HEK293 (cell line): ENCODE measurements at regions not wholly inside any gene's neighbourhood (a gene's known extent, or its start where the extent isn't known, plus 50 kb on each side); places are given as distances from the start of the nearest gene placed in this dataset.

Source experiments
- CTCF ChIA-PET: fragments of 350-600 bp; formaldehyde crosslinking; extraction: SDS; loops from one replicate; lab custom pipeline; 2021; ENCODE audit warnings: antibody characterized with exemption; lab: Yijun Ruan, JAX
- POLR2A ChIA-PET: fragments of 300-600 bp; formaldehyde crosslinking; extraction: SDS; loops from one replicate; lab custom pipeline; 2020; ENCODE audit warnings: antibody characterized with exemption, inconsistent platforms; lab: Yijun Ruan, JAX
- H3K27ac ChIP-seq: fragments of 200-500 bp; sonication (Bioruptor generic); 2 replicates; pipeline ENCODE4 v1.5.1; 2014; ENCODE audit warnings: low read depth, low read length, control low read depth, inconsistent platforms; ENCODE audit errors: extremely low read depth
- H3K36me3 ChIP-seq, 2 experiments: fragments of 200-500 bp in 1 of 2; sonication (Bioruptor generic) in 1 of 2; 1 replicate in 1 of 2; 2 replicates in 1 of 2; pipeline ENCODE4 v1.5.1; 2014 to 2017; ENCODE audit warnings: inconsistent platforms in 2 of 2, low read length in 2 of 2; ENCODE audit not compliant: control insufficient read depth in 2 of 2, insufficient read depth in 1 of 2
- H3K4me1 ChIP-seq: fragments of 200-500 bp; sonication (Bioruptor generic); 2 replicates; pipeline ENCODE4 v1.5.1; 2014; ENCODE audit warnings: mild to moderate bottlenecking, low read length, inconsistent platforms; ENCODE audit not compliant: control insufficient read depth, insufficient read depth
- H3K4me3 ChIP-seq: 2 replicates; pipeline ENCODE4 v1.5.1; 2011; ENCODE audit warnings: low read depth, mild to moderate bottlenecking, control low read depth, low read length, moderate library complexity
- H3K9me3 ChIP-seq: fragments of 200-500 bp; sonication (Bioruptor generic); 2 replicates; pipeline ENCODE4 v1.5.1; 2014; ENCODE audit warnings: low read depth, low read length, inconsistent platforms; ENCODE audit not compliant: control insufficient read depth, insufficient read depth
- HOXA7 ChIP-seq: sonication (generic); formaldehyde crosslinking; IDR thresholded peaks from 2 replicates; pipeline ENCODE4 v1.8.1; 2022; ENCODE audit warnings: missing genetic modification reagents, borderline replicate concordance
- KLF8 ChIP-seq: fragments of 450-650 bp; formaldehyde crosslinking; IDR thresholded peaks from 2 replicates; pipeline ENCODE4 v1.5.1; 2016; ENCODE audit warnings: missing biosample characterization, missing genetic modification characterization
- REPIN1 ChIP-seq: fragments of 450-650 bp; formaldehyde crosslinking; IDR thresholded peaks from 2 replicates; pipeline ENCODE4 v1.5.1; 2017; ENCODE audit warnings: missing biosample characterization, missing genetic modification characterization, low read depth
- SALL2 ChIP-seq: fragments of 450-650 bp; formaldehyde crosslinking; IDR thresholded peaks from 2 replicates; pipeline ENCODE4 v1.5.0; 2017; ENCODE audit warnings: missing biosample characterization, mild to moderate bottlenecking, missing genetic modification characterization, borderline replicate concordance
- ZNF112 ChIP-seq: fragments of 450-650 bp; formaldehyde crosslinking; IDR thresholded peaks from 2 replicates; pipeline ENCODE4 v1.5.0; 2017; ENCODE audit warnings: missing biosample characterization, missing genetic modification characterization
- ZNF16 ChIP-seq: fragments of 450-650 bp; formaldehyde crosslinking; IDR thresholded peaks from 2 replicates; pipeline ENCODE4 v1.5.1; 2016; ENCODE audit warnings: low read depth, missing biosample characterization, missing genetic modification characterization
- ZNF292 ChIP-seq: fragments of 450-650 bp; formaldehyde crosslinking; IDR thresholded peaks from 2 replicates; pipeline ENCODE4 v1.5.1; 2016; ENCODE audit warnings: low read depth, missing biosample characterization, missing genetic modification characterization, borderline replicate concordance
- ZNF366 ChIP-seq: fragments of 450-650 bp; formaldehyde crosslinking; conservative IDR thresholded peaks from 2 replicates; pipeline ENCODE4 v1.5.1; 2016; ENCODE audit warnings: missing biosample characterization, missing genetic modification characterization
- ZNF518A ChIP-seq: fragments of 450-650 bp; formaldehyde crosslinking; conservative IDR thresholded peaks from 2 replicates; pipeline ENCODE4 v1.5.1; 2016; ENCODE audit warnings: low read depth, missing biosample characterization, missing genetic modification characterization
- ZNF544 ChIP-seq: fragments of 450-650 bp; formaldehyde crosslinking; IDR thresholded peaks from 2 replicates; pipeline ENCODE4 v1.5.0; 2017; ENCODE audit warnings: missing biosample characterization, missing genetic modification characterization
- TF ChIP-seq, protein P1 (sequence below): fragments of 450-650 bp; formaldehyde crosslinking; IDR thresholded peaks from 2 replicates; pipeline ENCODE4 v1.5.1; 2016; ENCODE audit warnings: missing biosample characterization, missing genetic modification characterization
- TF ChIP-seq, protein P2 (sequence below): fragments of 450-650 bp; formaldehyde crosslinking; IDR thresholded peaks from 2 replicates; pipeline ENCODE4 v1.5.1; 2016; ENCODE audit warnings: missing biosample characterization, missing genetic modification characterization, borderline replicate concordance
- TF ChIP-seq, protein P3 (sequence below): fragments of 450-650 bp; formaldehyde crosslinking; IDR thresholded peaks from 2 replicates; pipeline ENCODE4 v1.5.1; 2016; ENCODE audit warnings: missing biosample characterization, missing genetic modification characterization

DNA sequence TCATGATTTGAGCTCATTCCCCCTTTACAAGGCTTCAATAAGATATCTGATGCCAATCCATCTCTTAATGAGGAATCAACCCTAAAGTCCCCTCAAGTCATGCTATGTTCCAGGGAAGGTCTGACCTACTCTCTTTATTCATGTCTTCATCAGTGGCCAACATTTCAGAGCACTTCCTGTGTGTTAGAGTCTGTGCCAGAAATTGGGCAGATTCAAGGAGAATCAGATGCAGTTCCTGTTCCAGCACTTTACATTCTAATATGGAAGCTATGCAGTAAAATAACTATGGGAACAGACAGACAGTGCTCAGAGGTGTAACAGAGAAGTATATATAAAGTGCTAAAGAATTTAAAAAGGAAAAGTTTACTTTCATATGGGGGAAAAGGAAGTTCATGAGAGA, 193.4 kb upstream of the NR4A3 start:
- Histone ChIP-seq H3K4me3 (no peak overlapping the region), H3K4me1 (no peaks in the 10 kb centered on the region)
- TF ChIP-seq, protein P1, sequence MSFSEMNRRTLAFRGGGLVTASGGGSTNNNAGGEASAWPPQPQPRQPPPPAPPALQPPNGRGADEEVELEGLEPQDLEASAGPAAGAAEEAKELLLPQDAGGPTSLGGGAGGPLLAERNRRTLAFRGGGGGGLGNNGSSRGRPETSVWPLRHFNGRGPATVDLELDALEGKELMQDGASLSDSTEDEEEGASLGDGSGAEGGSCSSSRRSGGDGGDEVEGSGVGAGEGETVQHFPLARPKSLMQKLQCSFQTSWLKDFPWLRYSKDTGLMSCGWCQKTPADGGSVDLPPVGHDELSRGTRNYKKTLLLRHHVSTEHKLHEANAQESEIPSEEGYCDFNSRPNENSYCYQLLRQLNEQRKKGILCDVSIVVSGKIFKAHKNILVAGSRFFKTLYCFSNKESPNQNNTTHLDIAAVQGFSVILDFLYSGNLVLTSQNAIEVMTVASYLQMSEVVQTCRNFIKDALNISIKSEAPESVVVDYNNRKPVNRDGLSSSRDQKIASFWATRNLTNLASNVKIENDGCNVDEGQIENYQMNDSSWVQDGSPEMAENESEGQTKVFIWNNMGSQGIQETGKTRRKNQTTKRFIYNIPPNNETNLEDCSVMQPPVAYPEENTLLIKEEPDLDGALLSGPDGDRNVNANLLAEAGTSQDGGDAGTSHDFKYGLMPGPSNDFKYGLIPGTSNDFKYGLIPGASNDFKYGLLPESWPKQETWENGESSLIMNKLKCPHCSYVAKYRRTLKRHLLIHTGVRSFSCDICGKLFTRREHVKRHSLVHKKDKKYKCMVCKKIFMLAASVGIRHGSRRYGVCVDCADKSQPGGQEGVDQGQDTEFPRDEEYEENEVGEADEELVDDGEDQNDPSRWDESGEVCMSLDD (tag by site-specific recombination): no peak
- no peak for TF ChIP-seq ZNF16 (tag by site-specific recombination)
- TF ChIP-seq, protein P2, sequence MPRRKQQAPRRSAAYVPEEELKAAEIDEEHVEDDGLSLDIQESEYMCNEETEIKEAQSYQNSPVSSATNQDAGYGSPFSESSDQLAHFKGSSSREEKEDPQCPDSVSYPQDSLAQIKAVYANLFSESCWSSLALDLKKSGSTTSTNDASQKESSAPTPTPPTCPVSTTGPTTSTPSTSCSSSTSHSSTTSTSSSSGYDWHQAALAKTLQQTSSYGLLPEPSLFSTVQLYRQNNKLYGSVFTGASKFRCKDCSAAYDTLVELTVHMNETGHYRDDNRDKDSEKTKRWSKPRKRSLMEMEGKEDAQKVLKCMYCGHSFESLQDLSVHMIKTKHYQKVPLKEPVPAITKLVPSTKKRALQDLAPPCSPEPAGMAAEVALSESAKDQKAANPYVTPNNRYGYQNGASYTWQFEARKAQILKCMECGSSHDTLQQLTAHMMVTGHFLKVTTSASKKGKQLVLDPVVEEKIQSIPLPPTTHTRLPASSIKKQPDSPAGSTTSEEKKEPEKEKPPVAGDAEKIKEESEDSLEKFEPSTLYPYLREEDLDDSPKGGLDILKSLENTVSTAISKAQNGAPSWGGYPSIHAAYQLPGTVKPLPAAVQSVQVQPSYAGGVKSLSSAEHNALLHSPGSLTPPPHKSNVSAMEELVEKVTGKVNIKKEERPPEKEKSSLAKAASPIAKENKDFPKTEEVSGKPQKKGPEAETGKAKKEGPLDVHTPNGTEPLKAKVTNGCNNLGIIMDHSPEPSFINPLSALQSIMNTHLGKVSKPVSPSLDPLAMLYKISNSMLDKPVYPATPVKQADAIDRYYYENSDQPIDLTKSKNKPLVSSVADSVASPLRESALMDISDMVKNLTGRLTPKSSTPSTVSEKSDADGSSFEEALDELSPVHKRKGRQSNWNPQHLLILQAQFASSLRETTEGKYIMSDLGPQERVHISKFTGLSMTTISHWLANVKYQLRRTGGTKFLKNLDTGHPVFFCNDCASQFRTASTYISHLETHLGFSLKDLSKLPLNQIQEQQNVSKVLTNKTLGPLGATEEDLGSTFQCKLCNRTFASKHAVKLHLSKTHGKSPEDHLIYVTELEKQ (tag by site-specific recombination): no peak
- no peak for TF ChIP-seq REPIN1 (tag by site-specific recombination)
- no peak for TF ChIP-seq ZNF544 (tag by site-specific recombination)
- no peak for TF ChIP-seq ZNF366 (tag by site-specific recombination)
- no peak for TF ChIP-seq SALL2
- no peak for TF ChIP-seq ZNF112 (tag by site-specific recombination)
- TF ChIP-seq KLF8 (tag by site-specific recombination): no peak
- TF ChIP-seq ZNF518A (tag by site-specific recombination): no peak
- no peak for TF ChIP-seq HOXA7 (CRISPR knock-in tag)
- TF ChIP-seq, protein P3, sequence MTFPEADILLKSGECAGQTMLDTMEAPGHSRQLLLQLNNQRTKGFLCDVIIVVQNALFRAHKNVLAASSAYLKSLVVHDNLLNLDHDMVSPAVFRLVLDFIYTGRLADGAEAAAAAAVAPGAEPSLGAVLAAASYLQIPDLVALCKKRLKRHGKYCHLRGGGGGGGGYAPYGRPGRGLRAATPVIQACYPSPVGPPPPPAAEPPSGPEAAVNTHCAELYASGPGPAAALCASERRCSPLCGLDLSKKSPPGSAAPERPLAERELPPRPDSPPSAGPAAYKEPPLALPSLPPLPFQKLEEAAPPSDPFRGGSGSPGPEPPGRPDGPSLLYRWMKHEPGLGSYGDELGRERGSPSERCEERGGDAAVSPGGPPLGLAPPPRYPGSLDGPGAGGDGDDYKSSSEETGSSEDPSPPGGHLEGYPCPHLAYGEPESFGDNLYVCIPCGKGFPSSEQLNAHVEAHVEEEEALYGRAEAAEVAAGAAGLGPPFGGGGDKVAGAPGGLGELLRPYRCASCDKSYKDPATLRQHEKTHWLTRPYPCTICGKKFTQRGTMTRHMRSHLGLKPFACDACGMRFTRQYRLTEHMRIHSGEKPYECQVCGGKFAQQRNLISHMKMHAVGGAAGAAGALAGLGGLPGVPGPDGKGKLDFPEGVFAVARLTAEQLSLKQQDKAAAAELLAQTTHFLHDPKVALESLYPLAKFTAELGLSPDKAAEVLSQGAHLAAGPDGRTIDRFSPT (tag by site-specific recombination): no peak
- TF ChIP-seq ZNF292 (tag by site-specific recombination): no peak
- TF ChIP-seq, all 188 proteins: peak for 0
- CTCF ChIA-PET: interaction anchor here (0.7 kb wide), 2 partner anchors 160 to 758 kb away, joined by 3 to 4 read pairs; no protein-coding TSS in a partner anchor
- Histone ChIP-seq H3K27ac (no peak overlapping the region), H3K9me3 (no peaks in the 10 kb centered on the region), H3K36me3 (no peaks in the 10 kb centered on the region)
- POLR2A ChIA-PET: no interaction called here
